ENCODE measurements at regions not wholly inside any gene's neighbourhood (a gene's known extent, or its start where the extent isn't known, plus 50 kb on each side); places are given as distances from the start of the nearest gene placed in this dataset.

- TF ChIP-seq YY1 (IDR thresholded peaks at IDR 0.05; ENCODE audit: low read depth, low read length) (no peak), HDAC6 (IDR thresholded peaks at IDR 0.05; ENCODE audit: low read depth, low read length) (no peak), E2F6 (IDR thresholded peaks at IDR 0.05) (no peak), SUZ12 (IDR thresholded peaks at IDR 0.05; ENCODE audit: low read length) (no peak), POLR2A (IDR thresholded peaks at IDR 0.05; ENCODE audit: control extremely low read depth in 1 of 2, low read depth in 2 of 2, low read length in 2 of 2) (no peak), MAFK (IDR thresholded peaks at IDR 0.05; ENCODE audit: low read depth, low read length) (no peak), CHD2 (IDR thresholded peaks at IDR 0.05; ENCODE audit: low read length) (no peak), CHD1 (IDR thresholded peaks at IDR 0.05; ENCODE audit: low read depth, low read length) (no peak), ATF3 (IDR thresholded peaks at IDR 0.05; ENCODE audit: insufficient read depth, low read depth, low read length) (no peak), SIN3A (conservative IDR thresholded peaks at IDR 0.05 in 1 of 2, IDR thresholded peaks at IDR 0.05 in 1 of 2; ENCODE audit: low read depth in 1 of 2, low read length in 2 of 2) (no peak), ATF2 (IDR thresholded peaks at IDR 0.05; ENCODE audit: low read length) (no peak), CBX8 (IDR thresholded peaks at IDR 0.05; ENCODE audit: borderline replicate concordance, low read depth, low read length) (no peak)
- no peak overlapping the region for H2AK5ac ChIP-seq (ENCODE audit: low read depth, low read length)
- H3K23ac ChIP-seq (ENCODE audit: insufficient read length) = no peak overlapping the region
- H4K8ac ChIP-seq (ENCODE audit: extremely low read depth, insufficient read depth, low read length) = no peak overlapping the region
- H3K4ac ChIP-seq (replicated peaks; ENCODE audit: insufficient read length, low read depth, low read length) = no peak overlapping the region
- H4K5ac ChIP-seq (ENCODE audit: insufficient read length, low read depth, low read length) = no peak overlapping the region
- H2BK5ac ChIP-seq (ENCODE audit: low read depth, low read length) = no peak overlapping the region
- H3K9me3 ChIP-seq (ENCODE audit: insufficient read depth in 2 of 2, low read depth in 1 of 2, low read length in 1 of 2) = no peaks in the 10 kb centered on the region
- H3K27ac ChIP-seq (ENCODE audit: low read depth, low read length) = no peak overlapping the region
- ChIA-PET POLR2A (ENCODE audit: partially characterized antibody) (no interaction called here), CTCF (ENCODE audit: partially characterized antibody) (interaction anchor here (1.1 kb wide), 1 partner anchor 149 kb away, joined by 3 read pairs; no protein-coding TSS in a partner anchor)
- H4K91ac ChIP-seq (replicated peaks; ENCODE audit: insufficient read length, low read length) = no peak overlapping the region
- no peak overlapping the region for H3K4me3 ChIP-seq (ENCODE audit: extremely low read depth in 1 of 4, insufficient read depth in 2 of 4, low read depth in 3 of 4, low read length in 4 of 4)
- no peak overlapping the region for H2BK20ac ChIP-seq (ENCODE audit: low read length)
- H3K27me3 ChIP-seq (replicated peaks in 1 of 4; ENCODE audit: control insufficient read depth in 3 of 4, extremely low read depth in 1 of 4, insufficient read depth in 3 of 4, low read length in 3 of 4) = peaks cover 0 to 4% (median 0%) of the 10 kb centered on the region in 4 experiments; a peak in 2 of 7 replicates
- no peaks in the 10 kb centered on the region for H3K79me2 ChIP-seq (ENCODE audit: control insufficient read depth in 1 of 2, insufficient read depth in 2 of 2, low read length in 2 of 2)
- no peak overlapping the region for H3K14ac ChIP-seq (ENCODE audit: insufficient read length)
- no peak overlapping the region for H3K56ac ChIP-seq (replicated peaks; ENCODE audit: insufficient read length, low read depth, low read length)
- no peak overlapping the region for H2BK15ac ChIP-seq (ENCODE audit: low read length)
- WGBS, 2 experiments (ENCODE audit: extremely low coverage in 1 of 2, insufficient coverage in 1 of 2, insufficient read length in 1 of 2, insufficient replicate concordance in 2 of 2, low coverage in 1 of 2, low lambda C conversion rate in 2 of 2, missing lambda C conversion rate in 1 of 2) = 86% methylated on average over 4 of the region's 4 CpGs; no CpG with 5 or more reads in 1 of the 2 experiments
- H3K23me2 ChIP-seq (ENCODE audit: low read depth, low read length) = peaks cover 1% of the 10 kb centered on the region; the same call in 1 of the 2 replicates
- FAIRE-seq (no peak), DNase-seq (ENCODE audit: low read depth in 1 of 2, low spot score in 2 of 2) (no peak)
- no peak overlapping the region for H3K18ac ChIP-seq (ENCODE audit: extremely low read depth, low read length)
- no peak overlapping the region; a peak in 1 of 7 replicates for H3K9ac ChIP-seq (replicated peaks in 1 of 4; ENCODE audit: extremely low read depth in 1 of 4, low read depth in 3 of 4, low read length in 3 of 4)
- no peaks in the 10 kb centered on the region for H3K79me1 ChIP-seq (ENCODE audit: low read depth, low read length)
- H2AFZ ChIP-seq (ENCODE audit: low read length) = no peak overlapping the region
- no peaks in the 10 kb centered on the region for H3K36me3 ChIP-seq (ENCODE audit: control insufficient read depth in 2 of 4, insufficient read depth in 4 of 4, low read length in 3 of 4)
- no peaks in the 10 kb centered on the region for H4K20me1 ChIP-seq (replicated peaks in 1 of 2; ENCODE audit: control insufficient read depth in 1 of 2, insufficient read depth in 2 of 2, low read length in 2 of 2)
- H3K4me1 ChIP-seq (replicated peaks in 1 of 4; ENCODE audit: control insufficient read depth in 3 of 4, insufficient read depth in 4 of 4, low read length in 3 of 4) = peaks cover 0 to 6% (median 2%) of the 10 kb centered on the region in 4 experiments; a peak in 6 of 7 replicates
- H2BK12ac ChIP-seq (ENCODE audit: low read depth, low read length) = no peak overlapping the region
- H2BK120ac ChIP-seq (replicated peaks; ENCODE audit: low read depth, low read length) = no peak overlapping the region
- no peak overlapping the region for H3K4me2 ChIP-seq (ENCODE audit: insufficient read depth in 1 of 2, low read depth in 2 of 2, low read length in 2 of 2)
Observed at GRCh38 chr22:27181537-27181936, 524.1 kb downstream of the MIAT start.

Data from H1 (cell line).